ENCODE measurements at regions not wholly inside any gene's neighbourhood (a gene's known extent, or its start where the extent isn't known, plus 50 kb on each side); places are given as distances from the start of the nearest gene placed in this dataset.

GRCh38 chr20:19945732-19946670 lies 71.2 kb upstream of the NAA20 start:
- no peak overlapping the region for H3K27ac ChIP-seq (ENCODE audit: extremely low read length, insufficient read depth, low read length)
- no peak overlapping the region for H2AFZ ChIP-seq (ENCODE audit: low read length)
- intact Hi-C loops (cut with micrococcal nuclease; ENCODE audit: unreplicated experiment): no loop called here
- peak; percentile 39 for ATAC-seq
- no peak for DNase-seq (ENCODE audit: low spot score)
- peaks cover 62% of the 10 kb centered on the region for H3K4me1 ChIP-seq (ENCODE audit: insufficient read depth, low read length)
- WGBS (ENCODE audit: low lambda C conversion rate): 72% methylated on average over 14 of the region's 14 CpGs
- no peaks in the 10 kb centered on the region for H3K36me3 ChIP-seq (replicated peaks in 1 of 2; ENCODE audit: control insufficient read depth in 1 of 2, insufficient read depth in 2 of 2, low read length in 2 of 2)
- no peaks in the 10 kb centered on the region for H3K9me3 ChIP-seq (ENCODE audit: low read length)
- in situ Hi-C loops (cut with HindIII; ENCODE audit: extremely low pct_ligation_motif_present, low pct_unique_long_range_greater_than_20kb): no loop called here
- TF ChIP-seq PHF21A (CRISPR knock-in tag; IDR thresholded peaks at IDR 0.05) (peak; percentile 43; the same call in 1 of the 2 replicates), PAXIP1 (CRISPR knock-in tag; conservative IDR thresholded peaks at IDR 0.05) (0 out of 2 replicates have a peak, but pooled peaks have one; percentile 11), ARID4A (CRISPR knock-in tag; IDR thresholded peaks at IDR 0.05; ENCODE audit: borderline replicate concordance) (0 out of 2 replicates have a peak, but pooled peaks have one; percentile 20), PHF5A (CRISPR knock-in tag; IDR thresholded peaks at IDR 0.05; ENCODE audit: low read depth, unreplicated experiment) (no peak), EEA1 (CRISPR knock-in tag; IDR thresholded peaks at IDR 0.05; ENCODE audit: borderline replicate concordance) (0 out of 2 replicates have a peak, but pooled peaks have one; percentile 9), TBX3 (IDR thresholded peaks at IDR 0.05; ENCODE audit: borderline replicate concordance) (no peak), GATAD2A (CRISPR knock-in tag; IDR thresholded peaks at IDR 0.05) (no peak), PBX3 (CRISPR knock-in tag; IDR thresholded peaks at IDR 0.05; ENCODE audit: borderline replicate concordance) (no peak), SOX6 (IDR thresholded peaks at IDR 0.05) (no peak), SOX6 (CRISPR knock-in tag; IDR thresholded peaks at IDR 0.05) (0 out of 2 replicates have a peak, but pooled peaks have one; percentile 23), ELF3 (CRISPR knock-in tag; IDR thresholded peaks at IDR 0.05) (peak; percentile 76; the same call in 1 of the 2 replicates), MIER2 (CRISPR knock-in tag; IDR thresholded peaks at IDR 0.05) (no peak), E2F2 (CRISPR knock-in tag; IDR thresholded peaks at IDR 0.05; ENCODE audit: borderline replicate concordance) (no peak)
- POLR2A ChIA-PET: interaction anchor here (0.9 kb wide), 1 partner anchor 18 kb away, joined by 3 read pairs; no protein-coding TSS in a partner anchor
- peak overlapping the region; percentile 35; the same call in 1 of the 2 replicates for H3K4me2 ChIP-seq (ENCODE audit: low read depth, low read length)
- no TSS peak for BruUV-seq (replicated peaks)
- no peaks in the 10 kb centered on the region for H3K27me3 ChIP-seq (ENCODE audit: control insufficient read depth in 1 of 2, insufficient read depth in 2 of 2, low read length in 2 of 2)
- no peaks in the 10 kb centered on the region for H3K79me2 ChIP-seq (ENCODE audit: insufficient read depth, low read length)
- no peak overlapping the region for H3K9ac ChIP-seq (ENCODE audit: insufficient read depth, low read depth, low read length)
- no peaks in the 10 kb centered on the region for H4K20me1 ChIP-seq (ENCODE audit: insufficient read depth, low read length)
- no peak for FAIRE-seq
- H3K4me3 ChIP-seq (replicated peaks in 1 of 3; ENCODE audit: insufficient read depth in 1 of 3, low read depth in 2 of 3, low read length in 3 of 3): no peak overlapping the region
- CTCF ChIA-PET (ENCODE audit: low intra/inter-chr PET ratio, low total read pairs): no interaction called here

Data from HepG2 (cell line).